ENCODE measurements at regions not wholly inside any gene's neighbourhood (a gene's known extent, or its start where the extent isn't known, plus 50 kb on each side); places are given as distances from the start of the nearest gene placed in this dataset.

DNA sequence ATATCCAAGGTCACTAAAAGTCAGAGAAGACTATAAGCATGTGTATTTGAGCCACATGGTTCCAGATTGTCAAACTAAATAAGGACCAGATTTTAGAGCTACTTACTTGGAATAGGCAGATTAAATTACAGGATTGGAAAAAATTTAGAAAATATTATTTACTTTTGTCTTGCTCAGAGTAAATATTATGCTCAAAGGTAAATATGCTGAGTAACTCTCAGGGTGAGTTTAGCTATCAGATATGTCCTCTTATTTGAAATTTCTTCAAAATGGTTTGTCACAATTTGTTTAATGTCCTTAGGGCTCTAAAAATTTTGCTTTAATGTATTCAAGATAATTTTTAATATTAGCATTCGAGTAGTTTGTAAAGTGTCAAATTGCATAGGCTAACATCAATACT lies 2455.2 kb downstream of the PCDH9 start:
- TF ChIP-seq, protein P1, sequence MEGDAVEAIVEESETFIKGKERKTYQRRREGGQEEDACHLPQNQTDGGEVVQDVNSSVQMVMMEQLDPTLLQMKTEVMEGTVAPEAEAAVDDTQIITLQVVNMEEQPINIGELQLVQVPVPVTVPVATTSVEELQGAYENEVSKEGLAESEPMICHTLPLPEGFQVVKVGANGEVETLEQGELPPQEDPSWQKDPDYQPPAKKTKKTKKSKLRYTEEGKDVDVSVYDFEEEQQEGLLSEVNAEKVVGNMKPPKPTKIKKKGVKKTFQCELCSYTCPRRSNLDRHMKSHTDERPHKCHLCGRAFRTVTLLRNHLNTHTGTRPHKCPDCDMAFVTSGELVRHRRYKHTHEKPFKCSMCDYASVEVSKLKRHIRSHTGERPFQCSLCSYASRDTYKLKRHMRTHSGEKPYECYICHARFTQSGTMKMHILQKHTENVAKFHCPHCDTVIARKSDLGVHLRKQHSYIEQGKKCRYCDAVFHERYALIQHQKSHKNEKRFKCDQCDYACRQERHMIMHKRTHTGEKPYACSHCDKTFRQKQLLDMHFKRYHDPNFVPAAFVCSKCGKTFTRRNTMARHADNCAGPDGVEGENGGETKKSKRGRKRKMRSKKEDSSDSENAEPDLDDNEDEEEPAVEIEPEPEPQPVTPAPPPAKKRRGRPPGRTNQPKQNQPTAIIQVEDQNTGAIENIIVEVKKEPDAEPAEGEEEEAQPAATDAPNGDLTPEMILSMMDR (IDR thresholded peaks at IDR 0.05) = no peak
- no peak for TF ChIP-seq POLR2A (IDR thresholded peaks at IDR 0.05)

All from ovary (tissue), 3 donors.